ENCODE measurements at regions not wholly inside any gene's neighbourhood (a gene's known extent, or its start where the extent isn't known, plus 50 kb on each side); places are given as distances from the start of the nearest gene placed in this dataset.
"Not testable (repeated sequence)": the region's sequence is repeated elsewhere in the genome, so short reads cannot be mapped to it uniquely, and the experiment has no call there.

DNA sequence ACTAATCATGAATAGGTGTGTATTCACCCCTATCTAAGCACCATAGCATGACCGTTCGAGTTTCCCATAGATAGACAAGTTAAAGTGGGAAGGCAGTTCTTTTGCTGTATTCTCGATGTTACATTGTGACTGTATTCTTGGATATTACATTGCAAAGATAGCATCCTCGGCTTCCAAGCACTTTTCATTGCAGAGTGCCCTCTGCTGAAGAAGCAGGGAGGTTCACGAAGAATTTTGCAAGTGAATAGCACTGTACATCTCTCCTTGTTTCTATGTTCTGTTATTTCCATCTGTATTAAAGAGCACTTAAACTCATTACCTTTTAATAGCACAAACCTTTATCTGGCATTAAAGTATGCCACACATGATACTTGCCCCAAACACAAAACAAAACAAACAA is 426.7 kb upstream of the ARX start:
- no peak for DNase-seq (ENCODE audit: low read depth in 2 of 2)

GRCh38 chrX:25433307-25433706 is 417.5 kb upstream of the ARX start:
- no peak for DNase-seq (ENCODE audit: low read depth in 2 of 2)

- DNase-seq (ENCODE audit: low read depth in 2 of 2): no peak
Observed at GRCh38 chrX:25432396-25432795, 416.6 kb upstream of the ARX start.

GRCh38 chrX:25427873-25428555 is 412.2 kb upstream of the ARX start:
- DNase-seq (ENCODE audit: low read depth in 2 of 2): no peak

- not testable (repeated sequence) for DNase-seq (ENCODE audit: low read depth in 2 of 2)
Observed at GRCh38 chrX:25404163-25404562, 388.4 kb upstream of the ARX start.

- DNase-seq (ENCODE audit: low read depth in 2 of 2): no peak
Observed at GRCh38 chrX:25389266-25389665, 373.5 kb upstream of the ARX start.

DNA sequence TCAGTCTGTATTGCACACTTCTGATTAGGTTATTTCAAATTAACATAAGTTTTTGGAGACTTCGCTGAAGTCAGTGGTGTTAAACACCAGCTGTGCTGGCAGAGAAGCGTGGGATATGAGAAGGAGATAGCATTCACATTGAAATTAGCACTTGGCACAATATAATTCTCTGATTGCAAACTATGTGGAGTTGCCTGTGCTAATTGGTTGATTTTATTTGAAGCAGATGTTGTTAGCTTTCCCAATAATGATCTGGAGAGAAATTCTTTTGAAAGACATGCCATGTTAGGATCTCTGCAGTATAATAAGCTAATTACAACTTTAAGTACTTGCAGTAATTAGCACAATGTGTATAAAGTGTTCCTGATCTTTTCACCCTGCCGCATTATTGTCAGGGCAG is 367.4 kb upstream of the ARX start:
- DNase-seq (ENCODE audit: low read depth in 2 of 2): no peak

GRCh38 chrX:25356456-25356855 is 340.7 kb upstream of the ARX start:
- DNase-seq (ENCODE audit: low read depth in 2 of 2): no peak

GRCh38 chrX:25344161-25344936 is 328.6 kb upstream of the ARX start:
- no peak for DNase-seq (ENCODE audit: low read depth in 2 of 2)

DNA sequence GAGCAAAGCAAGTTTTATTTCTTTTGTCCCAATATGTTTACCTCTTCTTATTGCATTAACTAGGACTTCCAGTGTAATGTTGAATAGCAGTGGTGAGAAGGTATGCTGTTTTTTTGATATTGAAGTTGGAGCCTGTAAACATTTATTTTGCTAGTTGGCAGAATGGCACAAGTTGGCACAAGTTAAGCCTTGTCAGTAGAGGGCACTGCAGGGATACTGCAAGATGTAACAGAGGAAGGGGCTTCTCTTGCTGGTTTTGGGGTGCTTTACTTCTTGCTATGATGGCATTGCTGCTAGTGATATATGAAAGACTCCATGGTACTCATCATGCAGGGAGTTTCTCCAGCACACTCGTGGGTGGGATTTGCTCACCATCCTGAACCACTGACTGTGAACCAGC is 327.3 kb upstream of the ARX start:
- no peak for DNase-seq (ENCODE audit: low read depth in 2 of 2)

DNA sequence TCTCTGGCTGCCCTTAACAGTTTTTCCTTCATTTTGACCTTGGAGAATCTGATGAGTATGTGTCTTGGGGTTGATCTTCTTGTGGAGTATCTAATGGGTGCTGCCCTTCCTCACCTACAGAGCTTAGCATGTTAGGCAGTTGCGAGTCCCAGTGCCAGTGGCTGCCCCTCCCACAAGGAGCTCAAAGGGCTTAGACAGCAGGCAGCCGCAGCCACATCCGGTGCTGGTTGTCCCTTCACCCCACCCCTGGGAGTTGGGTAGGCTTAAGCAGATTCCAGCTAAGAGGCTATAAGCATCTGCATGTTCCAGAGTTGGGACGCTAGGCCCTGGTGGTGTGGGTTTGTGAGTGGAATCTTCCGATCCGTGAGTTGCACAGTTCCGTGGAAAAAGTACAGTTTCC is 322.1 kb upstream of the ARX start:
- DNase-seq (ENCODE audit: low read depth in 2 of 2): no peak

GRCh38 chrX:25300994-25301393 is 285.2 kb upstream of the ARX start:
- no peak for DNase-seq (ENCODE audit: low read depth in 2 of 2)

GRCh38 chrX:25296850-25297249 is 281.1 kb upstream of the ARX start:
- no peak for DNase-seq (ENCODE audit: low read depth in 2 of 2)

DNA sequence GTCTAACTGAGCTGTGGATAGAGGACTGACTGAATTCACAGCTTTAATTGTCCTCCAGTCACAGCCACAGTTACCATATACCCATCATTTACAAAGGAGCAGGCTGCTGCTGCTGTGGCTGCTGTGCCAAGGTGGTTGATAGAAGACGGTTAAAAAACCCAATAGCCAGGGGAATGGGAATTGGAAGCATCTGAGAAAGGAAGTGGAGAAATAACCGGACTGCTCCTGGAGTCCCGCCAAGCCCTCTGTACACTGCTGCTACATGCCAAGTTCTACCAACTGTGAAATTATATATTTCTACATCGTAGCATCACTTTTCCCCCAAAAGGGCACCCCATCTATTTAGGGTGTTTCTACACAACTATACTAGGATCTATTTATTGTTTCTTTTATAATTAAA is 279.7 kb upstream of the ARX start:
- no peak for DNase-seq (ENCODE audit: low read depth in 2 of 2)

GRCh38 chrX:25290132-25290531 is 274.4 kb upstream of the ARX start:
- DNase-seq (ENCODE audit: low read depth in 2 of 2): no peak

DNA sequence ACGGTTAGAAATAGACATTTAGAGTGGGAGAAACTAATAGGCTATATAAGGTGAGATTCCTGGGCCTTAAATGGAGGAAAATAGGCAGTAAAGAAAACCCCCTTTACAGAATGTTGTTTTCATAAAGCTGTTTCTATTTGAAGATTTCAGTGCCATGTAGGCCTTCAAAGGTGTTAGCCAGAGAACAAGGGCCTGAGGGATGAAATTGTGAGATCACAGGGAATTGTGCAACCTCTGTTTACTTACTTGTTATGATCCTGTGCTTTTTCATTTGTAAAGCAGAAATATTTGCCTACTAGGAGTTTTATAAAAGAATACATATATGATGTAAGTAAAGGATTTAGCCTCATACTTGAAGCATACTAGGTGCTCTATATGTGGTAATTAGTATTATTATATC is 272.9 kb upstream of the ARX start:
- no peak for DNase-seq (ENCODE audit: low read depth in 2 of 2)

DNA sequence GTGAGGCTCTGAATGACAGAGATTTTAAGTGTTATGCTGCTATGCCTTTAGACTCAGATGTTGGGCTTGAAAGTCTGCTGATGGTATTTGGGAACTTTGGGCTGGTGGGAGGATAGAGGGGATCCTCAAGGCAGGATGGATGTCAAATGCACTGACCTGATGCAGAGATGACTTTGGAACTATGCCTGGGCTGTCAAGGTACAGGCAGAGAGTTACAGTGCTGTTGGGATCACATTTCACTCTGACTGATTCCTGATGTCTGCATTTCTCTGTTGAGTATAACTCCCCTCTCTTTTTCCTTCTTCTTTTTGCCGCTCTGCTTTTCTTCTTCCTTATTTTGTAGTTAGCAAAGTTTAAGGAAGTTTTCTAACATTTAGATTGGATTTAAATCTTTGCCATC is 271.8 kb upstream of the ARX start:
- DNase-seq (ENCODE audit: low read depth in 2 of 2): no peak

DNA sequence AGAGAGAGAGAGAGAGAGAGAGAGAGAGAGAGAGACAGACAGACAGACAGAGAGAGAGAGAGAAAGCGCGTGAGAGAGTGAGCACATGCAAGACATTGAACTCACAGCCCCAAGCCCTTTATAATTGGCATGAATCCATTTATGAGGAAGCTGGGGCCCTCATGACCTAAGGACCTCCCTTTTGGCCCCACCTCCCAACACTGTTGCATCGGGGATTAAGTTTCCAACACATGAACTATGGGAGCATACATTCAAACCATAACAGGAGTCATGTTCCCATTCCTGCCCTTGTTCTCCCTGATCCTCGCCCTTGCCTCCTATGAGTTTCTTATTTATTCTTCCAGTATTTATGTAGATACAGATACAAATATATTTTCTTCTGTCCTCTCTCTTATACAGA is 269.8 kb upstream of the ARX start:
- no peak for DNase-seq (ENCODE audit: low read depth in 2 of 2)

DNA sequence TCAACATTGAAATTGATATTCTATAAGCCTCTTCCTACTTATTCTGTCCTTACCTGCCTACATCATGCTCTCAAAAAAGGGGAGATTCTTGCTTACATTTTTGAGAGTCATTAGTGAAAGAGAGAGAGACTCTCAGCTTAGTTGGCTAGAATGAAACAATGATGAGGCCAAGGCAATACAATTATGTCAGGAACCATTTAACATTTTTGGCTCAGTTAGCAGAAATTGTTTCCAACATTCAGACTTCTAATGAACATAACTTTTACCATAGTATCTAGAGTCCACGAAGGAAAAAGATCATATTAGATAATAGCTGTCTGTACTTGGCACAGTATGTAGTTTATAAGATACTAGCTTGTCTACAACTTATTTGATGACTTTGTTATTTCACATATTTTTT is 263.7 kb upstream of the ARX start:
- DNase-seq (ENCODE audit: low read depth in 2 of 2): no peak

GRCh38 chrX:25278341-25278740 is 262.6 kb upstream of the ARX start:
- no peak for DNase-seq (ENCODE audit: low read depth in 2 of 2)

- DNase-seq (ENCODE audit: low read depth in 2 of 2): no peak
Observed at GRCh38 chrX:25277574-25277973, 261.8 kb upstream of the ARX start.

DNA sequence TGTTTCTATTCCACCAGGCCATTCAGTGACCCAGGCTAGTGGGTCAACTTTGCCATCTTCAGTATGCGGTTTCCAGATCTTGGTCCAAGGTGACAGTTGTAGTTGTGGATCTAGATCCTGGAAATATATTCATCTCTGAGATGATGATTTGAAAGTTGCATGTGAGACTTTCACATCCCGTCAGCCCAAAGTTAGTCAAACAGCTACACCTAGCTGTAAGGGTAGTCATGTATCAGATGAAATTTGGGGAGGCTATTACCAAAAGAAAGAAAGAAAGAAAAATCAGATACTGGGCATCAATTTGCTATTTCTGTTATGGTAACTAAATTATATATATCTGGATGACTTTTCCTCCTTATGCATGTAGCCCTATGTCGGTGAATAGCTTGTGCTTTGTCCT is 259.4 kb upstream of the ARX start:
- no peak for DNase-seq (ENCODE audit: low read depth in 2 of 2)

GRCh38 chrX:25241461-25241860 is 225.7 kb upstream of the ARX start:
- no peak for DNase-seq (ENCODE audit: low read depth in 2 of 2)
